Fibroblast of skin of left biceps (primary cell): ENCODE measurements at regions not wholly inside any gene's neighbourhood (a gene's known extent, or its start where the extent isn't known, plus 50 kb on each side); places are given as distances from the start of the nearest gene placed in this dataset.
"Not testable (repeated sequence)": the region's sequence is repeated elsewhere in the genome, so short reads cannot be mapped to it uniquely, and the experiment has no call there.

Experiments
- DNase-seq, 2 experiments: peaks; one replicate each; pipeline ENCODE4 v3.0.0-alpha.2; 2013; ENCODE audit warnings: low read depth in 2 of 2

DNA sequence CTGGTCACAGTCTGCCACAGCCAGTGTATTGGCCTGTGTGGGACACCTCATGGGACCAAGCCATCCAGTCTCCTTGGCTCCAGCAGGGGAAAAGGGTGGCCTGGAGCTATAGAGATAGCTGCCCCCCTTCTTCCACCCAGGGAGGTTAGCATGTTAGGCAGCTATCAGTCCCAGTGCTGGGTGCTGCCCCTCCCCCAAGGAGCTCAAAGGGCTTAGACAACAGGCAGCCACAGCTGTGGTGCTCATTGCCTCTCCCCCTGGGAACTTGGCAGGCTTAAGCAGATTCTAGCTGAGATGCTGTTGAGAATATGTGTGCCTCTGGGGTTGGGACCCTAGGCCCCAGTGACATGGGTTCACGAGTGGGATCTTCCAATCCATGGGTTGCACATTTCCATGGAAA, 226.0 kb upstream of the PTGER4 start:
- DNase-seq = no peak

DNA sequence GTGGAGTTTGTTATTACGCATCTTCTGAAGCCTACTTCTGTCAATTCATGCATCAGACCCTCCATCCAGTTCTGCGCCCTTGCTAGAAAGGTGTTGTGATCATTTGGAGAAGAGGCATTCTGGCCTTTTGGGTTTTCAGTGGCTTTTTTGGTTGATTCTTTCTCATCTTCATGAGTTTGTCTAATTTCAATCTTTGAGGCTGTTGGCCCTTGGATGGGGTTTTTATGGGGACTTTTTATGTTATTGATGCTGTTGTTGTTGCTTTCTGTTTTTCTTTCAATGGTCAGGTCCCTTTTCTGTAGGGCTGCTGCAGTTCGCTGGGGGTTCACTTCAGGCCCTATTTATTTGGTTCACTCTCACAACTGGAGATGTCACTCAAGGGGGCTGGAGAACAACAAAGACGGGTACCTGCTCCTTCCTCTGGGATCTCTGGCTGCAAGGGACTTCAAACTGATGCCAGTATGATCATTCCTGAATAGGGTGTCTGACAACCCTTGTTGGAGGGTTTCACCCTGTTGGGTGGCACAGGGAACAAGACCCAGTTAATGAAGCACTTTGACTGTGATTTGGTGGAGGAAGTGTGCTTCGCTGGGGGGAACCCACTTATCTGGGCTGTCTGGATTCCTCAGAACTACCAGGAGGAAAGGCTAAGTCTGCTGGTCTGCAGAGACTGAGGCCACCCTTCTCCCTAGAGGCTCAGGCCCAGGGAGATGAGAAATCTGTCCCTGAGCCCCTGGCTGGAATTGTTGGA, 226.7 kb upstream of the PTGER4 start:
- no peak for DNase-seq

DNA sequence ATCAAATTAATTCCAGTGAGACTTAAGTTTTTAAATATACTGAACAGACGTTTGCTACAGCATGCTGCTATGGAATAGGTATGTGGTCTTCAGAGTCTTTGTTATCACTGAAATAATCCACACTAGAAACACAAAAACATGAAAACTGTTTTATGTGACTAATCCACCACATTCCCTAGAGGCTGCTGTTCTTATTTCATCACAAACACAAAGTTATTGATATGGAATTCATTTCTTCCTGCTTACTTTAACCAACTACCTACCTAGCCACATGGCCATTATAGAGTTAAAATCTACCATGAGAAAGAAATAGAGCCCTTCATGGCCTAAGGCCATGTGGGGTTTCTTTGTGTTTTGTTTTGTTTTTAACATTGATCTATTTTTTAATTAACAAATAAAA, 232.3 kb upstream of the PTGER4 start:
- no peak for DNase-seq

GRCh38 chr5:40446910-40447309, 232.8 kb upstream of the PTGER4 start:
- peak in 1 of 2 experiments; percentile 9 for DNase-seq

GRCh38 chr5:40442346-40442745, 237.4 kb upstream of the PTGER4 start:
- DNase-seq = no peak

- DNase-seq = no peak
These were observed 238.0 kb upstream of the PTGER4 start for GRCh38 chr5:40441733-40442132.

DNA sequence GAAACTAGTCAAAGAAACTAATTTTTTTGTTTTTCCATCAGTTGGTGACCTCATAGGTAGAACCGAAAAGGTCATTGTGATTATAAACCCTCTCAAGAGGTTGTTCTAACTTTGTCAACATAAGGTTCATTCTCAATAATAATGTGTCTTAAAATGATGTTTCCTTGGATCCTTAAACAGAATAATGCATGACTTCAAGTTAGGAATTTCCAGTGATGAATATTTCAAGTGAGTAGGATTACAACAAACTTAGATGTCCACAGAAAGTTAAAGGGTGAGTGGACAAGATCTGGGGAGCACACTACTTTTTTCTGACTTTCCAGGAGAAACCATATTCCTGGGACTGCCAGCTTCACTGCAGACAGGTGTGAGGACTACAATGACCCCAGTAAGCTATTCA, 239.0 kb upstream of the PTGER4 start:
- DNase-seq = no peak

DNA sequence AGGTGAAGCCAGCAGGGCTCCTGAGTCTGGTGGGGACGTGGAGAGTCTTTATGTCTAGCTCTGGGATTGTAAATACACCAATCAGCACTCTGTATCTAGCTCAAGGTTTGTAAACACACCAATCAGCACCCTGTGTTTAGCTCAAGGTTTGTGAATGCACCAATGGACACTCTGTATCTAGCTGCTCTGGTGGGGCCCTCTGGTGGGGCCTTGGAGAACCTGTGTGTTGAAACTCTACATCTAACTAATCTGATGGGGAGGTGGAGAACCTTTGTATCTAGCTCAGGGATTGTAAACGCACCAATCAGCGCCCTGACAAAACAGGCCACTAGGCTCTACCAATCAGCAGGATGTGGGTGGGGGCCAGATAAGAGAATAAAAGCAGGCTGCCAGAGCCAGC, 240.6 kb upstream of the PTGER4 start:
- DNase-seq = not testable (repeated sequence)

DNA sequence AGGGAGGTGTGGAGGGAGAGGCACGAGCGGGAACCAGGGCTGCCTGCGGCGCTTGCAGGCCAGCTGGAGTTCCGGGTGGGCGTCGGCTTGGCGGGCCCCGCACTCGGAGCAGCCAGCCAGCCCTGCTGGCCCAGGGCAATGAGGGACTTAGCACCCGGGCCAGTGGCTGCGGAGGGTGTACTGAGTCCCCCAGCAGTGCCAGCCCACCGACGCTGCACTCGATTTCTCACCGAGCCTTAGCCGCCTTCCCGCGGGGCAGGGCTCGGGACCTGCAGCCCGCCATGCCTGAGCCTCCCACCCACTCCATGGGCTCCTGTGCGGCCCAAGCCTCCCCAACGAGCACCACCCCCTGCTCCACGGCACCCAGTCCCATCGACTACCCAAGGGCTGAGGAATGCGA, 241.1 kb upstream of the PTGER4 start:
- not testable (repeated sequence) for DNase-seq

- DNase-seq = no peak
These were observed 242.3 kb upstream of the PTGER4 start for GRCh38 chr5:40437452-40437861.

GRCh38 chr5:40436535-40437237, 243.0 kb upstream of the PTGER4 start:
- DNase-seq = no peak

DNA sequence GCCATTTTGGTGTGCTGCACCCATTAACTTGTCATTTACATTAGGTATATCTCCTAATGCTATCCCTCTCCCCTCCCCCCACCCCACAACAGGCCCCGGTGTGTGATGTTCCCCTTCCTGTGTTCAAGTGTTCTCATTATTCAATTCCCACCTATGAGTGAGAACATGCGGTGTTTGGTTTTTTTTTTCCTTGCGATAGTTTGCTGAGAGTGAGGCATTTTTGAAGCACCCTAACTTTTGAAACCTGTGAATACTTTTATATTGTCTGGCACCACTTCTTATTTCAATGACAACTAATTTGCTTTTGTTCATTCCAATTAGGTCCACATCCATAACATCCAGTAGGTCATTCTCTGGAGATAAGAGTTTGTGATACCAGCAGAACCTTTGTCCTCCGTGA, 244.0 kb upstream of the PTGER4 start:
- not testable (repeated sequence) for DNase-seq

DNA sequence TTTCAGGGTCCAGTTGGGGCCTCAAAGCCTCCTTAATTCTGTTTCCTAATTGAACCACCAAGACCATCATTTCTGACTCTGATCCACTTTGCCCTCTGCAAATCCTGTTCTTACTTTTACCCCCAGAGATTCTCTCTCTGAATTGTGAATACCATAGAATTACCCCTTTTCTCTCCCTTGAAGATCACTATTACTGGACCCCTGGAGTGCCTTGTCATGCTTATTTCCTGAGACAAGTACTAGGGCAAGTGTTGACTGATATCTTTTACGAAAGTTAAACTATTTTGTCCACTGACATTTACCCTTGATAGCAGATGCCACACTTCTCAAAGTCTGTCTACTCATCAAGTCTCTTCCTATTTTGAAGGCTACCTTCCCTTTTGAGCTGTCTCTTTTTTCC, 246.9 kb upstream of the PTGER4 start:
- no peak for DNase-seq

DNA sequence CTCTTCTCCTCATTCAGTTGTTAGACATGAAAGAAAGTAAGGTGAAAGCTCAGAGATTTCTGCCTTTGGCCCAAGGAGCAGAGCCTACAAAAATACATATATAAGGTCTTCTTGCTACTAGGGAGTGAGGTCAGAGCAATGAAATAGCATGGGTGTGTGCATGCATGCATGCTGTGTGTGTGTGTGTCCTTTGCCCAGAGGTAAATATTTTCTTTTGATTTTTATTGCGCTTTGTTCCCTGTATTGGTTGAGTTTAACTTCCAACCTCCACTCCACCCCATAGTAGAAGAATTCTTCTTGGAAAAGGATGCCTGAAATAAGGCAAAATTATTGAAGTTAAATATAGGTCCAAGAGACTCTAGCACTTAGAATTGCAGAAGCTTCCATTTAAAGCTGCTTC, 248.0 kb upstream of the PTGER4 start:
- DNase-seq = no peak

GRCh38 chr5:40430101-40430710, 249.5 kb upstream of the PTGER4 start:
- DNase-seq = no peak

DNA sequence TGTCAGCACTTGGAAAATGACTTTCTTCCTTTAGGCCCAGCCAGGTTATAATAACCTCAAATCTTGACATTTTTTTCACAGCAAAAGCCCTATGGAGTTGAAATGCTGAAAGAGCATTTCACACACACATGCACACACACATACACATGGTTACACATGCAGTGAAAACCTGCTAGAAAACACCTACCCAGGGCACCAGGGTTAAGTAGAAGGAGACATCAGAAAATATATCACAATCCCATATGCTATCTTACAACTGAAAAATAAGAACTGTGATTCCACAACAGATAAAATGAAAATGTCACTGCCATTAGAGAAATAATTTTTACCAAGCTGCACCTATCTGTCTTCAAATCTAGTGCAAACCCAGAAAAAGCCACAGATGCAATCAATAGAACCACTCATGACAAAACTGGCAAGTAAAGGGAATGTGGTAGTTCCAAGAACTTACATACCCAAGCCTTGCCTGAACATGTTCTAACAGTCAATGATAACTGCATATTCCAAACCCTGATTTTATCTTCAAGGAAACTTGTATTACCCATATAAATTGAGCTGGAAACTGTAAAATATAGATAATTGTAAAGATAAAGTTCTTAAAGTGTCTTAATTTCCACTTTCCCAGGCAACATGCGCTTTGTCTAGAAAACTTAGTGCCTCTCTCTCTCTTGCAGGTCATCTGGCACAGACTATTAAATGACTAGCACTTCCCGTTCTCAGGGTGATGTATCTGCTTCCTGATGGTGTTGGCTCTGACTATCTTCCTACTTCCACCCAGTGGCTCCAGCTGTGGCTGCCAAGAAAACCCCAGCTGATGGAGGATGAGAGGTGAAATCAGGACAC, 250.2 kb upstream of the PTGER4 start:
- DNase-seq = no peak

GRCh38 chr5:40428815-40429214, 250.9 kb upstream of the PTGER4 start:
- no peak for DNase-seq

- DNase-seq = peak in 1 of 2 experiments; percentile 34
These were observed 251.6 kb upstream of the PTGER4 start for GRCh38 chr5:40428126-40428525.

- not testable (repeated sequence) for DNase-seq
These were observed 262.5 kb upstream of the PTGER4 start for GRCh38 chr5:40417046-40417810.

DNA sequence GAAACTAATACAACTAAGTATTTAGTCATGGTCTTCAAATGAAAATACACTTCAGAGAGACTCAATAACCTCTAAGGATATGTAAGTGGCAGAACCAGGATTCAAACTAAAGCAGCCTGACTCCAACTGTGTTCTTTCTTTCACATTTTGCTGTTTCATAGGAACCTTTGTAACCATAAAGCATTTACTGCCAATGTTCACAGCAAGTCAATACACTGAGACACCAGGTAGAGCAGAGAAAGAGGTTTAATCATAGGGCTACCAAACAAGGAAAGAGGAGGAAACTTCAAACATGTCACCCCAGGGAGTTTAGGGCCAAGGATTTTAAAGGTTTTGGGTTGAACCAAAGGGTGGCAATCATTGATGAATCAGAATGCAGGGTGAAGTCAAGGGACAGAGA, 263.1 kb upstream of the PTGER4 start:
- DNase-seq = no peak

DNA sequence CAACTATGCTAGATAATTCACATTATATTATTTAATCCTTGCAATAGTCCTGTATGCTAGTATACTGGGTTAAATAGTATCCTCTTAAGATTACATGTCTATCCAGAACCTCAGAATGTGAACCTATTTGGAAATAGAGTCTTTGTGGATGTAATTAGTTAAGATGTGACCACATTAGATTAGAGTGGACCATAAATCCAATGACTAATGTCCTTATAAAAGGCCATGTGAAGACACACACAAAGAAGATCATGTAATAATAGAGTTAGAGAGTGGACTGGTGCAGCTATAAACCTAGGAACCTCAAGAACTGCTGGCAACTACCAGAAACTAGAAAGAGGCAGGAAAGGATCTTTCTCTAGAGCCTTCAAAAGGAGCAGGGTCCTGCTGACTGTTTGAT, 263.6 kb upstream of the PTGER4 start:
- DNase-seq = no peak
